GM21526 (cell line): ENCODE measurements at regions not wholly inside any gene's neighbourhood (a gene's known extent, or its start where the extent isn't known, plus 50 kb on each side); places are given as distances from the start of the nearest gene placed in this dataset.
"Not testable (repeated sequence)": the region's sequence is repeated elsewhere in the genome, so short reads cannot be mapped to it uniquely, and the experiment has no call there.

Experiments used
- ATAC-seq: cut with Tn5 transposase; IDR thresholded peaks from one replicate; pipeline ENCODE4 v1.9.1; 2021; ENCODE audit warnings: moderate library complexity; ENCODE audit not compliant: unreplicated experiment, low FRiP score

DNA sequence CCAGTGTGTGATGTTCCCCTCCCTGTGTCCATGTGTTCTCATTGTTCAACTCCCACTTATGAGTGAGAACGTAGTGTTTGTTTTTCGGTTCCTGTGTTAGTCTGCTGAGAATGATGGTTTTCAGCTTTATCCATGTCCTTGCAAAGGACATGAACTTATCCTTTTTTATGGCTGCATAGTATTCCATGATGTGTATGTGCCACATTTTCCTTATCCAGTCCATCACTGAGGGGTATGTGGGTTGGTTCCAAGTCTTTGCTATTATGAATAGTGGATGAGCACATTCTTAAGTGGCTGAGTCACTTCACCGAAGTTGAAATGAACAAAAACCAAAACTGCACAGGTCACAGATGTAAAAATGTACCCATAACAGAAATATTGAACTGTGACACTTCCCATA, 157.5 kb downstream of the LEPR start:
- ATAC-seq = not testable (repeated sequence)

DNA sequence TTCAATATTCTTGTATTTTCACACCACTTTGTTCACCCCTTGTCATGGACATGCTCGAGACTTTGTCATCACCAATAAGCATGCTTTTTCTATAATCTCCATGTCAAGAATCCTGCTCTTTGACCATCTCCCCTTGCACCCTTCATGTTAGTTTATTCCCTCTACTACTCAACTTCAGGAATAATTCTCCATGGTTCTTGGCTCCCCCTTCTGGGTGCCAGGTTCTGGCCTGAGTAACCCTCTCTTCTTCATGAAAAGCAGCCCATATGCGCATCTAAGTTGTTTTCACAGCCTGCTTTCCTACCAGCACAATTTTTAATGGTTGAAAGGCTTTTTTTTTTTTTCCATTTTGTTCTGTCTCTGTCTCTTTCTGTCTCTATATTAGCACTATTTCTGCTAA, 160.7 kb downstream of the LEPR start:
- no peak for ATAC-seq

DNA sequence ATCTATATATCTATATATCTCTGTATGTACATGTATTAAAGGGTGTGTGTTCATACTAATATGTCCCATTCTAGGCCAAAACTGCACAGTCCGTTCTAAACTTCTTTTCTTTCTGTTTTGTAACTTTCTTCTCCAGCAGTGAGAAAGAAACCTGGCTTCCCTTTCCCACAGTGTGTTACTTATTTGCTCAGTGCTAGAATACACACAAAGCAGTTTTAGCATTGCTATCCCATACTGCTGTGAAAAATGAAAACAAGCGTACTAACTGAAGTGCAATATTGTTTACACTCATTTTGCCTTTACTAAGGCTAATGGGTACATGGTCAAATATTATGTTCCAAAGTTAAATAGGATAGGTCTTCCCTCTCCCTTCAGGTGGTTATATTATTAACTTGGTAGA, 163.9 kb downstream of the LEPR start:
- no peak for ATAC-seq

DNA sequence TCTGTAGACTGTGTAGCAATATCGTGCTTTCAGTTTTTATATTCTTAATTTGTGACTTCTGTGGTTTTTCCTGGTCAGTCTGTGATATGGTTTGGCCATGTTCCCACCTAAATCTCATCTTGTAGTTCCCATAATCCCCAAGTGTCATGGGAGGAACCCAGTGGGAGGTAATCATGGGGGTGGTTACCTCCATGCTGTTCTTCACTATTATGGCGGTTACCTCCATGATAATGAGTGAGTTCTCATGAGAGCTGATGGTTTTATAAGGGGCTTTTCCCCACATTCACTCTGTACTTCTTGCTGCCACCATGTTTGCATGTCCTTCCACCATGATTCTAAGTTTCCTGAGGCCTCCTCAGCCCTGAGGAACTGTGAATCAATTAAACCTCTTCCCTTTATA, 169.8 kb downstream of the LEPR start:
- ATAC-seq = no peak

DNA sequence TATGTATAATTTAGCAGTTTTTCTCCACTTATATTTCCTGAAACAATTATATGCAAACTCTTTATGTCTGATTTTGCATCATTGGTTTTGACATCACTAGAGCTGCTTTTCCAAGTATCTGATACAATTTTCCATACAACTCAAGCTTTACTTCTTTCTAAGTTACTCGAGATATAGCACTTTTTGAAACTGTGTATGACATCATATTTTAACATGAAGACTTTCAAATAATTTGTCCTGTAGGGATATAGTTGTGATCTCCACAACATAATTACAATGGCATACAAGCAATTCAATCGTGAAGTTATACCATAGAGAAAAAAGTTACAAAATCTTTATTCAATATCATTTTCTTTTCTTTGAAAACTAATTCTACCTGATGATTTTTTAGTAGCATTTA, 173.0 kb downstream of the LEPR start:
- no peak for ATAC-seq

DNA sequence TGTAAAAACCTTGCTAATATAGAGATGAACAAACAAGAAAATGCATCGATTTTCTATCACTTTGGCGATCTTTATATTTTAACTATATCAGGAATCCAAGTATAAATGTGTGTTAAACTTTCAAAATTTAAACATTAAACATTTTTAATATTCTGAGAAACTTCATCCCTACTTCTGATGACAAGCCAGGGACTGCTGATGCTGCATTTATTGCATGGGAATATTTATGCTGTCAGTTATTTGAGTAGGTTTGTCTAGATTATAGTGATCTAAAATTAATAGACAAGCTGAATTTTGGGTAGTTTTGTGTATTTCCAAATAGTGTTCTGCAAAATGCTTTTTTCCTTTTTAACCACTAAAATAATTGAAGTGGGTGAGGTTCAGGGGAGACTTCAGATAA, 175.3 kb downstream of the LEPR start:
- ATAC-seq = no peak

DNA sequence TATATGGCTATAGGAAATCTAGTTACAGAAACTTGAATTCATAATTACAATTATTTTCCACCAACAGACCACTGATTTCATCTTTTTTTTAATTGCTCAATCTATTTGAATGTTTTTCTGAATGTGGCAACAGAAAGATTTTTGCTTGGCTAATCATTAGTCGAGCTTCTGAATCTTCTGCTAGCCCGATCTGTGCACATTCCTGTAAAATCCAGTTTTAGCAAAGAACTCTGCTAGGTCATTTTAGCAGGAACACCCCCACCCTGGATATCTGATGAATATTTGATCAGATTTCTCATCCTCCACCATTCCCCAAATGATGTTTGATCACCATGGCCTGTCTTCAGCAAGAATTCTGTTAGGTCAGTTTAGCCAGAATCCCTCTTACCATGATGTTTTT, 176.3 kb downstream of the LEPR start:
- ATAC-seq = no peak

GRCh38 chr1:65605621-65606020, 185.2 kb downstream of the LEPR start:
- no peak for ATAC-seq

GRCh38 chr1:65606426-65606825, 186.0 kb downstream of the LEPR start:
- ATAC-seq = no peak

GRCh38 chr1:65613884-65614283, 178.8 kb upstream of the PDE4B start:
- no peak for ATAC-seq

- ATAC-seq = no peak
These were observed 176.8 kb upstream of the PDE4B start for GRCh38 chr1:65615859-65616258.

DNA sequence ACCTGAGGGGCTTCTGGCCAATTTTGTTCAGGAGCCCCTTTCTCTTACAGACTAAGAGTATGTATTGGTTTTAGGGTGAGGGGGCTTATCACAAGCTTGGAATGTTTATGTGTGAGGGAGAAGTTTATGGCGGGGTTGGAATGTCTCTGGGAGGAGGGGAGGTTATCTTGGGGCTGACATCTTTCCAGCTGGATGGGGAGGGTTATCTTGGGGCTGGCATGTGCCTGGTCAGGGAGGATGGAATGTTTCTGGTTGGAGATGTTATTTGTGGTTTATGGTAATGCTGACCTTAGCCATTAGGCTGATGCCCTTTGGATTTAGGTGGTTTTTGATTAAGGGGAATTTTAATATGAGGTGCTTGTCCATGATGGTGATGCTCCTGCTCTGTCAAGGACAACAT, 171.0 kb upstream of the PDE4B start:
- not testable (repeated sequence) for ATAC-seq

- ATAC-seq = no peak
These were observed 168.8 kb upstream of the PDE4B start for GRCh38 chr1:65623895-65624294.

GRCh38 chr1:65625528-65625927, 167.2 kb upstream of the PDE4B start:
- ATAC-seq = no peak

DNA sequence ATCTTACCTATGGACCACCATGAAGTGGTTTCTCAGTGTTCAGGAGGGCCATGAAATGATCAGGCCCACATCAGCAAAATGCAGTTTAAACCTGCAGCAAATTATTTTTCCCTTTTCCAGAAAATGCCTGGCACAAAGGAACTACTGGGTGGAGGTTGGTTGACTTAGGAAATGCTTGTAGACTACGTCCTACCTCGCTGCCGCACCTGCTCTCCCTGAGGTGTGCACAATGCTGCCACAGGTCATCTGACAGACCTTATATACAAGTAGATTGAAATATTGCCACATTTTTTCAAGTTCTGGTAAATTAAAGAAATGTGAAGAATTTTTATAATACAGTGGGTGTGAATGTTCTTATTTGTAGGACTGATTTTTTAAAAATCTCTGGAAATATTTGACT, 166.7 kb upstream of the PDE4B start:
- ATAC-seq = no peak

DNA sequence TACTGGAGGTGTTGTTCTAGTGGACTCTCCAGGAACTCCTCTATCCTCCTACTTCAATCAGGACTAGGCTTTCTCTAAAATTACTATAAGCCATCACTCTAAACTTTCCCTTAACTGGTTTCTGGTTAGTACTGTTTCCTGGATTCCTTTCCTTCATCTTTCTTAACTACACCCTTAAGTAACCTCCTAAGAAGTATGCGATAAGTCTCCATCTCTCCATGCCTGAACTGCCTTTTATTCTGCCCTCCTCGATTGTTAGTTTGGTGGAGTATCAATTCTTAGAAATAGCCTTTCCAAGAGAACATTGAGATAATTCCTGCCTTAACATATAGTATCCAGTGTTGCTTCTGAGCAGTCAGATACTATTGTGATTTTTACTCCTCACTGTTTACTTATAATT, 162.9 kb upstream of the PDE4B start:
- no peak for ATAC-seq

GRCh38 chr1:65630855-65631254, 161.8 kb upstream of the PDE4B start:
- ATAC-seq = no peak

GRCh38 chr1:65632235-65632634, 160.5 kb upstream of the PDE4B start:
- ATAC-seq = no peak

DNA sequence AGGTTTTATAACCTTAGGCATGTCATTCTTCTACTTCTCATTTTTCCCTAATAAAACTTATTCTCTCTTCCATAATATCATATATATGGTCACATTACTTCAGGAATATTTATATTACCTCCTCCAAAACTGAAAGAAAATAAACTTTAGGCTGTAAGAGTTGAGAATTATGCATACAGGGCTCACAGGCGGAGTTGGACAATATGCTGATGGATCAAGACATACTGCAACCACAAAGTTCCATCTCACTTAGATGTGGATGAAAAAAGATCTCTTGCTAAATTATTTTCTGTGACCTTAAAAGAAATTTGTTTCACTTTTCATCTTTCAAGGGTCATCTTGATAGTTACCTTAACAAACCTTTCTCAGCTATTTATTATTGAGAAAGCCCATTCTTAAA, 152.6 kb upstream of the PDE4B start:
- no peak for ATAC-seq

GRCh38 chr1:65649185-65649584, 143.5 kb upstream of the PDE4B start:
- not testable (repeated sequence) for ATAC-seq

DNA sequence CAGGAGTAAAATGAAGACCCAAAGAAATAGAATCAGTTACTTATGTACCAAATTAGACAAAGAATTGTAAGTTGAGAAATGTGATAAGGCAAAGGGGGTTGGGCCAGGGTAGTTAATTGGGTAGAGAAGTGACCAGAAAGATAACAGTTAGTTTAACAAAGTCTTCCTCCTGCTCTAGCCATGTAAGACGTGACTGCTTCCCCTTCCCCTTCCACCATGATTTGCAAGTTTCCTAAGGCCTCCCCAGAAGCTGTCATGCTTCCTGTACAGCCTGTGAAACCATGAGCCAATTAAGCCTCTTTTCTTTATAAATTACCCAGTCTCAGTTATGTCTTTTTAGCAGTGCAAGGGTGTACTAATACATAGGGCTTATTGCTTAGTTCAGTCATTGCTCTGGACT, 142.0 kb upstream of the PDE4B start:
- ATAC-seq = no peak

DNA sequence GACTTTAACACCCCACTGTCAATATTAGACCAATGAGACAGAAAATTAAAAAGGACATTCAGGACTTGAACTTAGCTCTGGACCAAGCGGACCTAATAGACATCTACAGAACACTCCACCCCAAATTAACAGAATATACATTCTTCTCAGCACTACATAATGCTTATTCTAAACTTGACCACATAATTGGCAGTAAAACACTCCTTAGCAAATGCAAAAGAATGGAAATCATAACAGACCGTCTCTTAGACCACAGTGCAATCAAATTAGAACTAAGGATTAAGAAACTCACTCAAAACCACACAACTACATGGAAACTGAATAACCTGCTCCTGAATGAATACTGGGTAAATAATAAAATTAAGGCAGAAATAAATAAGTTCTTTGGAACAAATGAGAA, 138.2 kb upstream of the PDE4B start:
- not testable (repeated sequence) for ATAC-seq

- ATAC-seq = not testable (repeated sequence)
These were observed 135.1 kb upstream of the PDE4B start for GRCh38 chr1:65657609-65658008.

DNA sequence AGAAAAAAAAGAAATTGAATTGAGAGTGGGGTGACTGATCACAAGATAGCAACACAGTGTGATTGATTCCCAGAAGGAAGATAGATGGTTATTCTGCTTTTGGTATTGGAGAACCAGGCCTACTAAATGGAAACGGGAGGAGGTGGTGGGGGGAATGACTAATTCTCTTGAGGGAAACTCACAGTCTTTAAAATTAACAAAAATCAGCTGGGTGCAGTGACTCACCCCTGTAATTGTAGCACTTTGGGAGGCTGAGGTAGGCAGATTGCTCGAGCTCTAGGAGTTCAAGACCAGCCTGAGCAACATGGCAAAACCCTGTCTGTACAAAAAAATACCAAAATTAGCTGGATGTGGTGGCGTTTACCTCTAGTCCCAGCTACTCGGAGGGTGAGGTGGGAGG, 134.6 kb upstream of the PDE4B start:
- no peak for ATAC-seq
